ENCODE measurements at regions not wholly inside any gene's neighbourhood (a gene's known extent, or its start where the extent isn't known, plus 50 kb on each side); places are given as distances from the start of the nearest gene placed in this dataset.
"Not testable (repeated sequence)": the region's sequence is repeated elsewhere in the genome, so short reads cannot be mapped to it uniquely, and the experiment has no call there.

- DNase-seq = peak; percentile 98
These were observed 151.8 kb upstream of the HEY2 start for GRCh38 chr6:125597411-125598253.

GRCh38 chr6:125598422-125598821 lies 151.0 kb upstream of the HEY2 start:
- DNase-seq = peak; percentile 99

GRCh38 chr6:125604257-125604656 lies 145.2 kb upstream of the HEY2 start:
- no peak for DNase-seq

GRCh38 chr6:125611573-125612344 lies 137.7 kb upstream of the HEY2 start:
- DNase-seq = peak; percentile 79

- DNase-seq = peak; percentile 84
These were observed 137.0 kb upstream of the HEY2 start for GRCh38 chr6:125612345-125612846.

- DNase-seq = no peak
These were observed 130.8 kb upstream of the HEY2 start for GRCh38 chr6:125618629-125619028.

GRCh38 chr6:125623085-125623484 lies 126.3 kb upstream of the HEY2 start:
- no peak for DNase-seq

GRCh38 chr6:125631165-125631564 lies 118.3 kb upstream of the HEY2 start:
- no peak for DNase-seq

- not testable (repeated sequence) for DNase-seq
These were observed 113.4 kb upstream of the HEY2 start for GRCh38 chr6:125636011-125636410.

- DNase-seq = no peak
These were observed 112.8 kb upstream of the HEY2 start for GRCh38 chr6:125636671-125637070.

GRCh38 chr6:125637207-125637606 lies 112.2 kb upstream of the HEY2 start:
- no peak for DNase-seq

- peak; percentile 73 for DNase-seq
These were observed 109.9 kb upstream of the HEY2 start for GRCh38 chr6:125639466-125640020.

- no peak for DNase-seq
These were observed 108.8 kb upstream of the HEY2 start for GRCh38 chr6:125640441-125641150.

GRCh38 chr6:125643967-125644661 lies 105.3 kb upstream of the HEY2 start:
- DNase-seq = not testable (repeated sequence)

- no peak for DNase-seq
These were observed 102.0 kb upstream of the HEY2 start for GRCh38 chr6:125647391-125647790.

- DNase-seq = not testable (repeated sequence)
These were observed 95.7 kb upstream of the HEY2 start for GRCh38 chr6:125653752-125654151.

GRCh38 chr6:125655511-125655910 lies 93.9 kb upstream of the HEY2 start:
- no peak for DNase-seq

- peak; percentile 48 for DNase-seq
These were observed 93.1 kb upstream of the HEY2 start for GRCh38 chr6:125656287-125656870.

- DNase-seq = no peak
These were observed 91.3 kb upstream of the HEY2 start for GRCh38 chr6:125658136-125658535.

- no peak for DNase-seq
These were observed 90.5 kb upstream of the HEY2 start for GRCh38 chr6:125658759-125659431.

GRCh38 chr6:125659887-125660286 lies 89.5 kb upstream of the HEY2 start:
- DNase-seq = no peak

All from NCI-H2029 treated with DMSO at 0.1 percent for 48 hours (cell line).